T-cell (primary cell): ENCODE measurements at regions not wholly inside any gene's neighbourhood (a gene's known extent, or its start where the extent isn't known, plus 50 kb on each side); places are given as distances from the start of the nearest gene placed in this dataset.

Experiments
- ATAC-seq, 4 experiments: fragments of 200-7000 bp in 3 of 4; fragments of 150-1000 bp in 1 of 4; cut with Tn5 transposase; replicated peaks in 1 of 4; 1 replicate in 3 of 4; 2 replicates in 1 of 4; pipeline ENCODE4 v1.10.0; 2021; ENCODE audit warnings: moderate library complexity in 3 of 4, mild to moderate bottlenecking in 2 of 4, moderate number of reproducible peaks in 1 of 4
- CTCF ChIA-PET, 2 donors: fragments of 300-600 bp; sonication (Branson Sonifier 250); formaldehyde crosslinking; loops; one replicate each; lab custom pipeline; 2022; ENCODE audit warnings: antibody characterized with exemption in 2 of 2; lab: Charles Lee
- POLR2A ChIA-PET, 2 donors: fragments of 300-600 bp; sonication (Branson Sonifier 250); formaldehyde crosslinking; loops; one replicate each; lab custom pipeline; 2022; ENCODE audit warnings: antibody characterized with exemption in 2 of 2; lab: Charles Lee
- DNase-seq, 35 experiments: peaks; one replicate each; pipeline versions ENCODE4 v3.0.0 to v3.0.0-alpha.2; 2013 to 2023
- H3K27ac ChIP-seq: one replicate; pipeline ENCODE4 v1.5.1; 2013; ENCODE audit warnings: low read length
- H3K27me3 ChIP-seq, 2 experiments: replicated peaks in 1 of 2; 1 replicate in 1 of 2; 2 replicates in 1 of 2; pipeline versions ENCODE4 v1.6.1 to v1.7.0; 2013; ENCODE audit warnings: low read length in 1 of 2, mixed read lengths in 1 of 2; ENCODE audit not compliant: control insufficient read depth in 2 of 2, insufficient read depth in 2 of 2; ENCODE audit errors: extremely low read depth in 1 of 2
- H3K36me3 ChIP-seq, 2 donors: 1 replicate in 1 of 2; 2 replicates in 1 of 2; pipeline versions ENCODE4 v1.6.1 to v1.7.0; 2013; ENCODE audit warnings: low read length in 1 of 2; ENCODE audit not compliant: control insufficient read depth in 2 of 2, insufficient read depth in 1 of 2; ENCODE audit errors: extremely low read depth in 1 of 2
- H3K4me1 ChIP-seq, 2 experiments: 1 replicate in 1 of 2; 2 replicates in 1 of 2; pipeline versions ENCODE4 v1.6.1 to v1.7.0; 2013; ENCODE audit warnings: low read length in 2 of 2, mixed read lengths in 1 of 2; ENCODE audit not compliant: insufficient read depth in 2 of 2, control insufficient read depth in 1 of 2; ENCODE audit errors: extremely low read depth in 1 of 2
- H3K4me3 ChIP-seq, 2 donors: 1 replicate in 1 of 2; 2 replicates in 1 of 2; pipeline versions ENCODE4 v1.5.1 to v1.7.0; 2013; ENCODE audit warnings: mild to moderate bottlenecking in 2 of 2, low read length in 1 of 2, moderate library complexity in 1 of 2; ENCODE audit not compliant: control insufficient read depth in 1 of 2; ENCODE audit errors: extremely low read depth in 1 of 2
- H3K9me3 ChIP-seq: 2 replicates; pipeline ENCODE4 v1.7.0; 2013
- H3K27ac Mint-ChIP-seq, 2 donors: one replicate each; pipeline ENCODE4 v1.8.0; 2020 to 2021; ENCODE audit warnings: mild to moderate bottlenecking in 2 of 2, mixed read lengths in 2 of 2
- H3K27me3 Mint-ChIP-seq, 2 donors: one replicate each; pipeline ENCODE4 v1.8.0; 2021 to 2022; ENCODE audit warnings: mixed read lengths in 2 of 2
- H3K36me3 Mint-ChIP-seq: one replicate; pipeline ENCODE4 v1.8.0; 2021; ENCODE audit warnings: mixed read lengths
- H3K4me1 Mint-ChIP-seq, 3 donors: one replicate each; pipeline ENCODE4 v1.8.0; 2020 to 2022; ENCODE audit warnings: mixed read lengths in 3 of 3, mild to moderate bottlenecking in 1 of 3
- H3K4me3 Mint-ChIP-seq, 3 donors: one replicate each; pipeline ENCODE4 v1.8.0; 2020 to 2022; ENCODE audit warnings: mild to moderate bottlenecking in 3 of 3, mixed read lengths in 3 of 3, moderate library complexity in 3 of 3
- H3K9me3 Mint-ChIP-seq, 3 donors: one replicate each; pipeline ENCODE4 v1.8.0; 2020 to 2022; ENCODE audit warnings: mixed read lengths in 3 of 3
- WGBS: methylation state at CpG from one replicate; pipeline ENCODE4 v1.1.5; 2013; ENCODE audit warnings: missing lambda C conversion rate; ENCODE audit not compliant: insufficient coverage; 5-methylcytosine and 5-hydroxymethylcytosine counted together

DNA sequence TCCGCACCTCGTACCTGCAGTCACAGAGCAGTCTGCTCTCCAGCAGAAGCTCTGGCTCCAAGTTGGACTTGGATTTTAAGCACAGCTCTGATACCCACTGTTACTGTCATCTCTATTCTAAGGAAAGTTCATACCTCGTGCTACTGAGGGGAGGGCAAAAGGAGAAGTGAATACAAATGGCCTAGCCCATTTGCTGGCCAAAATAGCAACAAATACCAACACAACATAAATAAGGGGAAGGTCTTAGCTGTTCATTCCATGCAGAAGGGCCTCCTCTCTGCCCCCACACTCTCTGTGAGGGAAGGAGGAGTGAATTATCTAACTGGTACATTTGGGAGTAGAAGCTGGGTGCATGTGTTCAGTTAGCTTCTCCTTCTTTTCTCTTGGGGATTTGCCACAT is 739.4 kb upstream of the RAB6C start:
- Mint-ChIP-seq H3K27me3 (peaks cover 0 to 3% of the 10 kb centered on the region in 2 donors), H3K9me3 (peaks cover 0 to 17% (median 12%) of the 10 kb centered on the region in 3 donors), H3K27ac (no peak overlapping the region), H3K36me3 (no peaks in the 10 kb centered on the region), H3K4me3 (no peak overlapping the region), H3K4me1 (no peaks in the 10 kb centered on the region)
- Histone ChIP-seq H3K9me3 (no peaks in the 10 kb centered on the region), H3K4me3 (no peak overlapping the region), H3K4me1 (no peaks in the 10 kb centered on the region), H3K36me3 (no peaks in the 10 kb centered on the region), H3K27me3 (peaks cover 0 to 4% of the 10 kb centered on the region in 2 experiments), H3K27ac (no peak overlapping the region)
- no peak for DNase-seq
- no peak for ATAC-seq
- 100% methylated on average over 2 of the region's 3 CpGs for WGBS
- CTCF ChIA-PET, result no interaction called here
- POLR2A ChIA-PET, result no interaction called here

DNA sequence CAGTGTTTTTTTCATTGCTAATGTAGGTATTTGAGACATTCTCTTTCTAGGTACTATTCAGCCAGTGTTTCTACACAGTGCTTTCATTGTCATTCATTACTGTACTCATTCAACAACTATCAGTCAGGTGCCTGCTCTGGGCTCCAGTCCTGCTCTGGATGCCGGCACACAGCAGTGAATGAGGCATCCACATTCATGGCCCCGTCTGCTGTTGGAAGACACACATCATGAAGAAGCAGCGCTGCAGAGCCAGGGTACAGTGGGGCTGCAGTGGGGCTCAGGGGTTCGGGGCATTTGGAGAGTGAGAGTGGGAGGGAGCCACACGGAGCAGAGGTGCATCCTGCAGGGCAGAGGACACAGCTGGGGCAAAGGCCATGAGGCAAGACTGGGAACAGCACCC is 737.2 kb upstream of the RAB6C start:
- H3K27me3 Mint-ChIP-seq, result peaks cover 0 to 3% of the 10 kb centered on the region in 2 donors
- H3K4me1 Mint-ChIP-seq, result no peaks in the 10 kb centered on the region
- no peak overlapping the region for H3K4me3 Mint-ChIP-seq
- ChIA-PET CTCF (interaction anchor here in 1 of 2 donors (0.6 kb wide), 1 partner anchor 864 kb away, joined by 4 read pairs; no protein-coding TSS in a partner anchor), POLR2A (no interaction called here)
- DNase-seq (no peak), ATAC-seq (no peak)
- H3K9me3 Mint-ChIP-seq, result peaks cover 0 to 8% (median 0%) of the 10 kb centered on the region in 3 donors
- H3K4me3 ChIP-seq, result no peak overlapping the region
- H3K27ac Mint-ChIP-seq, result no peak overlapping the region
- 88% methylated on average over 5 of the region's 5 CpGs for WGBS
- no peak overlapping the region for H3K27ac ChIP-seq
- H3K4me1 ChIP-seq, result no peaks in the 10 kb centered on the region
- no peaks in the 10 kb centered on the region for H3K9me3 ChIP-seq
- no peaks in the 10 kb centered on the region for H3K36me3 ChIP-seq
- peaks cover 0 to 4% of the 10 kb centered on the region in 2 experiments for H3K27me3 ChIP-seq
- no peaks in the 10 kb centered on the region for H3K36me3 Mint-ChIP-seq

DNA sequence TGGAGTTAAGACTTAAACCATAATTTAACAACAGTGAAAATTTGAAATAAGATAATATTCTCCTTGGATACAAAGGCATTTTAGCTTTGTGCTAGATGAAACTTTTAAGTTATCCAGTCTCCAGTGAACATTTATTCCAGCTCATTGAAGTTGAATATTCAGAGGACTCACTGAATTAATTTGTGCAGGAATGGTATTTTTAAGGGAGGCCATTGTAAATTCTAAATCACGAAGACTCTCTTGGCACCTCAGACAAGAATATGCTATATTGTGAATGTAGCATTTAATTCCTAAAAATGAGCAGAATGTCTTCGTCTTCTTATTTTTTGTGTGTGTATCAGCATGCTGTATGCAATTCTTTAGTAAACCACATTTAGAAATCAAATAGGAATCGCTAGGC is 731.7 kb upstream of the RAB6C start:
- Histone ChIP-seq H3K4me3 (no peak overlapping the region), H3K27me3 (peaks cover 0 to under 1% of the 10 kb centered on the region in 2 experiments), H3K27ac (no peak overlapping the region), H3K9me3 (no peaks in the 10 kb centered on the region), H3K4me1 (no peaks in the 10 kb centered on the region), H3K36me3 (no peaks in the 10 kb centered on the region)
- WGBS, result 100% methylated on average over 1 of the region's 3 CpGs
- DNase-seq (no peak), ATAC-seq (no peak)
- Mint-ChIP-seq H3K4me3 (no peak overlapping the region), H3K4me1 (no peaks in the 10 kb centered on the region), H3K27me3 (no peaks in the 10 kb centered on the region), H3K36me3 (no peaks in the 10 kb centered on the region), H3K27ac (no peak overlapping the region), H3K9me3 (peaks cover 0 to 8% (median 0%) of the 10 kb centered on the region in 3 donors)
- CTCF ChIA-PET, result no interaction called here
- POLR2A ChIA-PET, result no interaction called here

DNA sequence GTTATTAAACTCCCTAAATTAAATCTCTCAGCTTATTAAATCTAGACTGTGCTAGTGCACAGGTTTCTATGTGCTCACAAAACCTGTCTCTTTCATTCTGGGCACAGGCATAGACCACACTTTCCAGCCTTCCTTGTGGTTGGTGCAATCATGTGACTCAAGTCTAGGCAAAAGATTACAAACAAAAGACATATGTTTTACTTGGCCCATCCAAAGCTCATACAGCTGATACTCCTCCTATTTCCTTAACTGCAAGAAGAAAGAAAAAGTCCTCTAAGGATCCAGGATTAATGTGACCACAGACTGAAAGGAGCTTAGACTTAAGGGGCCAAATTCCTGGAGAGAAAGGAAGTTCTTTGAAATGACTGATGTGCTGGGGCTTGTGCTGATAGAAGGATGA is 731.3 kb upstream of the RAB6C start:
- CTCF ChIA-PET, result no interaction called here
- no peaks in the 10 kb centered on the region for H3K4me1 Mint-ChIP-seq
- ATAC-seq, result no peak
- DNase-seq, result no peak
- Histone ChIP-seq H3K9me3 (no peaks in the 10 kb centered on the region), H3K4me1 (no peaks in the 10 kb centered on the region), H3K4me3 (no peak overlapping the region), H3K27me3 (no peaks in the 10 kb centered on the region), H3K36me3 (no peaks in the 10 kb centered on the region), H3K27ac (no peak overlapping the region)
- H3K36me3 Mint-ChIP-seq, result no peaks in the 10 kb centered on the region
- H3K4me3 Mint-ChIP-seq, result no peak overlapping the region
- POLR2A ChIA-PET, result no interaction called here
- peaks cover 0 to 8% (median 0%) of the 10 kb centered on the region in 3 donors for H3K9me3 Mint-ChIP-seq
- H3K27ac Mint-ChIP-seq, result no peak overlapping the region
- no peaks in the 10 kb centered on the region for H3K27me3 Mint-ChIP-seq

DNA sequence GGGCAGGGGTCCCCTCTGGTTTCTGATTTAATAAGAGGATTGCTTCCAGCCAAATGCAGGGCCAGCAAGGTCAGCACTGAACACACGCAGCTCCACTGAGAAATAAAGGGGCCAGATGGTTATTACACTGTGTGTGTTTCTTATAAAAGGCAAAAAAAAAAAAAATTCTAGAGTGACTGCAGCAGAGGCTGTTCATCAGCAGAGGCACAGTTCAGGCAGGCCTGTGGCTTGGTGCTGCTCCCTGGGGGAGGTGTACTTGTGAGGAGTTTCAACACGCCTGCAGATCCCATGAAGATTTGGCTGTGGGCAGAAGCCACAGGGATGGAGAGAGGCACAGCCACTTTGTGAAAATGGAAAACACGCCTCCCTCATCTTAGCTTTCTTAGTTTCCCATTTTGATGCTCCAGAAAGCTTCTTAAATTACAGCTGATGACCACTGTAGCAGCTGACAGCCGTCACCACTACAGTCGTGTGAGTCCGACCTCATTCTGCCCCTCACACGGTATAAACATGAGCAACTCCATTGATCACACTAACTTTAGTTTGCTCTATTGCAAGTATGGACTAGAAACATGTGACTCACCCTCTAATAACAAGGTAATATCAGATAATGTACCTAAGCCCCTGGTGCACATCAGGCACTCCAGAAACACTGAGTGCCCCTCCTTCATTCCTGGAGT is 726.5 kb upstream of the RAB6C start:
- DNase-seq (no peak), ATAC-seq (no peak)
- ChIA-PET CTCF (no interaction called here), POLR2A (interaction anchor here in 1 of 2 donors (0.6 kb wide), 1 partner anchor 260 kb away, joined by 8 read pairs; no protein-coding TSS in a partner anchor)
- no peaks in the 10 kb centered on the region for H3K27me3 Mint-ChIP-seq
- H3K9me3 Mint-ChIP-seq, result peaks cover 4 to 13% (median 11%) of the 10 kb centered on the region in 3 donors
- no peaks in the 10 kb centered on the region for H3K9me3 ChIP-seq
- H3K4me1 Mint-ChIP-seq, result no peaks in the 10 kb centered on the region
- no peaks in the 10 kb centered on the region for H3K4me1 ChIP-seq
- no peaks in the 10 kb centered on the region for H3K36me3 ChIP-seq
- no peak overlapping the region for H3K4me3 Mint-ChIP-seq
- 91% methylated on average over 6 of the region's 7 CpGs for WGBS
- no peaks in the 10 kb centered on the region for H3K36me3 Mint-ChIP-seq
- no peaks in the 10 kb centered on the region for H3K27me3 ChIP-seq
- no peak overlapping the region for H3K4me3 ChIP-seq
- no peak overlapping the region for H3K27ac Mint-ChIP-seq
- H3K27ac ChIP-seq, result no peak overlapping the region

DNA sequence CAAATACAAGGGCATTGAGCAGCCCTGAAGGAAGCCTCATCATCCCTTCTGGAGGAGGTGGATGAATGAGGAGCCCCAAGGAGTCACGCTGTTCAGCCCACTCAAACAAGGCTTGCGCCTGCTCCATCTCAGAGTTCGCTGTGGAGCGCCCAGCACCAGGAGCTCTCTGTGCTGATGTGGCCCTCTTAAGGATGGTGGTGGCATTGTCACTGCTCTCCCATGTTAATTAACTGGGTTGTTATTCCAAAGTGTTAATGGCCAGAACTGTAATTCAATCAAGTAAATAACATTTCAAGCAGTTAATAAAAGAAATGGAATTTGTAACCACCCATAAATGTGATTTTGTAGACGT is 726.0 kb upstream of the RAB6C start:
- no peaks in the 10 kb centered on the region for H3K4me1 ChIP-seq
- Mint-ChIP-seq H3K4me3 (no peak overlapping the region), H3K27ac (no peak overlapping the region), H3K9me3 (peaks cover 5 to 18% (median 12%) of the 10 kb centered on the region in 3 donors), H3K27me3 (no peaks in the 10 kb centered on the region), H3K4me1 (no peaks in the 10 kb centered on the region), H3K36me3 (no peaks in the 10 kb centered on the region)
- DNase-seq (no peak), ATAC-seq (no peak)
- ChIA-PET CTCF (no interaction called here), POLR2A (no interaction called here)
- no peaks in the 10 kb centered on the region for H3K9me3 ChIP-seq
- no peak overlapping the region for H3K4me3 ChIP-seq
- no peak overlapping the region for H3K27ac ChIP-seq
- no peaks in the 10 kb centered on the region for H3K36me3 ChIP-seq
- no peaks in the 10 kb centered on the region for H3K27me3 ChIP-seq
- 47% methylated on average over 3 of the region's 5 CpGs for WGBS

DNA sequence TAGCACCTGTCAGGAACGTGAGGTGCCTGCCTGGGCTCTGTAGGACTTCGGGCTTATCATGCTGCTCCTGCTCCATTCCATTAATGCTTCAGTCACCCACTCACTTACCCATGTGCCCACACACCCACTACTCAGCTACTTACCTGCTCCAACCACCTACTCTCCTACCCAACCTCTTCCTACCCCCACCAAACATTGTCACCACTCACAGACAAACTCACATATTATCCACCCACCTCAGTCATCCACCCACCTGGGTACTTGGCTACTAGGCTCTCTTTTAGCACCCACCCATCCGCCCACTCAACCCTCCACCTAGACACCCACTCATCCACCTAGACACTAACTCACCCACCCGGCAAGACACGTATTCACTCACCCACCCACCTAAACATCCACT is 724.7 kb upstream of the RAB6C start:
- peaks cover 12 to 28% (median 19%) of the 10 kb centered on the region in 3 donors for H3K9me3 Mint-ChIP-seq
- Histone ChIP-seq H3K36me3 (no peaks in the 10 kb centered on the region), H3K9me3 (peaks cover 2% of the 10 kb centered on the region), H3K27me3 (no peaks in the 10 kb centered on the region), H3K4me1 (no peaks in the 10 kb centered on the region), H3K27ac (no peak overlapping the region), H3K4me3 (no peak overlapping the region)
- H3K27me3 Mint-ChIP-seq, result no peaks in the 10 kb centered on the region
- H3K4me3 Mint-ChIP-seq, result no peak overlapping the region
- no peaks in the 10 kb centered on the region for H3K4me1 Mint-ChIP-seq
- no peaks in the 10 kb centered on the region for H3K36me3 Mint-ChIP-seq
- ChIA-PET CTCF (no interaction called here), POLR2A (no interaction called here)
- DNase-seq, result no peak
- 82% methylated on average over 5 of the region's 5 CpGs for WGBS
- ATAC-seq, result no peak
- H3K27ac Mint-ChIP-seq, result no peak overlapping the region
